ENCODE measurements at regions not wholly inside any gene's neighbourhood (a gene's known extent, or its start where the extent isn't known, plus 50 kb on each side); places are given as distances from the start of the nearest gene placed in this dataset.

- no peak overlapping the region for H3K27ac ChIP-seq (ENCODE audit: low read depth, low read length)
- H3K36me3 ChIP-seq (ENCODE audit: control insufficient read depth, insufficient read depth, low read length) = no peaks in the 10 kb centered on the region
These were observed 60.2 kb downstream of the TFAP2C start for GRCh38 chr20:56689318-56689717.

GRCh38 chr20:56689852-56690485 is 60.9 kb downstream of the TFAP2C start:
- Histone ChIP-seq H3K36me3 (ENCODE audit: control insufficient read depth, insufficient read depth, low read length) (no peaks in the 10 kb centered on the region), H3K4me1 (ENCODE audit: control insufficient read depth, insufficient read depth, low read length) (peaks cover 25% of the 10 kb centered on the region), H3K4me3 (ENCODE audit: low read depth, low read length) (no peak overlapping the region), H3K9ac (ENCODE audit: low read length) (no peak overlapping the region), H3K27ac (ENCODE audit: low read depth, low read length) (no peak overlapping the region), H3K9me3 (ENCODE audit: control insufficient read depth, insufficient read depth, low read depth, low read length) (no peaks in the 10 kb centered on the region), H3K27me3 (ENCODE audit: control insufficient read depth, insufficient read depth, low read length) (no peaks in the 10 kb centered on the region)

More at GRCh38 chr20:56689318-56689717, 60.2 kb downstream of the TFAP2C start:
- Histone ChIP-seq H3K9me3 (ENCODE audit: control insufficient read depth, insufficient read depth, low read depth, low read length) (no peaks in the 10 kb centered on the region), H3K9ac (ENCODE audit: low read length) (no peak overlapping the region), H3K4me3 (ENCODE audit: low read depth, low read length) (no peak overlapping the region), H3K27me3 (ENCODE audit: control insufficient read depth, insufficient read depth, low read length) (no peaks in the 10 kb centered on the region), H3K4me1 (ENCODE audit: control insufficient read depth, insufficient read depth, low read length) (peaks cover 25% of the 10 kb centered on the region)

GRCh38 chr20:56690531-56691175 is 61.5 kb downstream of the TFAP2C start:
- Histone ChIP-seq H3K9ac (ENCODE audit: low read length) (no peak overlapping the region), H3K27ac (ENCODE audit: low read depth, low read length) (no peak overlapping the region), H3K9me3 (ENCODE audit: control insufficient read depth, insufficient read depth, low read depth, low read length) (no peaks in the 10 kb centered on the region), H3K27me3 (ENCODE audit: control insufficient read depth, insufficient read depth, low read length) (no peaks in the 10 kb centered on the region), H3K4me3 (ENCODE audit: low read depth, low read length) (no peak overlapping the region), H3K36me3 (ENCODE audit: control insufficient read depth, insufficient read depth, low read length) (no peaks in the 10 kb centered on the region), H3K4me1 (ENCODE audit: control insufficient read depth, insufficient read depth, low read length) (peaks cover 25% of the 10 kb centered on the region)

- H3K36me3 ChIP-seq (ENCODE audit: control insufficient read depth, insufficient read depth, low read length) = no peaks in the 10 kb centered on the region
- no peaks in the 10 kb centered on the region for H3K9me3 ChIP-seq (ENCODE audit: control insufficient read depth, insufficient read depth, low read depth, low read length)
- H3K4me1 ChIP-seq (ENCODE audit: control insufficient read depth, insufficient read depth, low read length) = peaks cover 25% of the 10 kb centered on the region
- no peak overlapping the region for H3K4me3 ChIP-seq (ENCODE audit: low read depth, low read length)
- H3K27ac ChIP-seq (ENCODE audit: low read depth, low read length) = no peak overlapping the region
- no peaks in the 10 kb centered on the region for H3K27me3 ChIP-seq (ENCODE audit: control insufficient read depth, insufficient read depth, low read length)
- no peak overlapping the region for H3K9ac ChIP-seq (ENCODE audit: low read length)
These were observed 62.4 kb downstream of the TFAP2C start for GRCh38 chr20:56691325-56691998.

- Histone ChIP-seq H3K4me3 (ENCODE audit: low read depth, low read length) (no peak overlapping the region), H3K27ac (ENCODE audit: low read depth, low read length) (no peak overlapping the region), H3K27me3 (ENCODE audit: control insufficient read depth, insufficient read depth, low read length) (no peaks in the 10 kb centered on the region)
These were observed 64.1 kb downstream of the TFAP2C start for GRCh38 chr20:56693217-56693616.

GRCh38 chr20:56697476-56697875 is 68.4 kb downstream of the TFAP2C start:
- Histone ChIP-seq H3K9ac (ENCODE audit: low read length) (no peak overlapping the region), H3K36me3 (ENCODE audit: control insufficient read depth, insufficient read depth, low read length) (no peaks in the 10 kb centered on the region), H3K4me1 (ENCODE audit: control insufficient read depth, insufficient read depth, low read length) (peaks cover 5% of the 10 kb centered on the region; the same call in 1 of the 2 replicates), H3K27me3 (ENCODE audit: control insufficient read depth, insufficient read depth, low read length) (no peaks in the 10 kb centered on the region), H3K27ac (ENCODE audit: low read depth, low read length) (no peak overlapping the region), H3K4me3 (ENCODE audit: low read depth, low read length) (no peak overlapping the region), H3K9me3 (ENCODE audit: control insufficient read depth, insufficient read depth, low read depth, low read length) (no peaks in the 10 kb centered on the region)

More at GRCh38 chr20:56693217-56693616, 64.1 kb downstream of the TFAP2C start:
- peaks cover 25% of the 10 kb centered on the region for H3K4me1 ChIP-seq (ENCODE audit: control insufficient read depth, insufficient read depth, low read length)
- no peak overlapping the region for H3K9ac ChIP-seq (ENCODE audit: low read length)
- H3K9me3 ChIP-seq (ENCODE audit: control insufficient read depth, insufficient read depth, low read depth, low read length) = no peaks in the 10 kb centered on the region
- no peaks in the 10 kb centered on the region for H3K36me3 ChIP-seq (ENCODE audit: control insufficient read depth, insufficient read depth, low read length)

- no peaks in the 10 kb centered on the region for H3K36me3 ChIP-seq (ENCODE audit: control insufficient read depth, insufficient read depth, low read length)
- H3K4me3 ChIP-seq (ENCODE audit: low read depth, low read length) = no peak overlapping the region
- H3K4me1 ChIP-seq (ENCODE audit: control insufficient read depth, insufficient read depth, low read length) = peaks cover 5% of the 10 kb centered on the region; the same call in 1 of the 2 replicates
- no peaks in the 10 kb centered on the region for H3K27me3 ChIP-seq (ENCODE audit: control insufficient read depth, insufficient read depth, low read length)
- H3K9me3 ChIP-seq (ENCODE audit: control insufficient read depth, insufficient read depth, low read depth, low read length) = no peaks in the 10 kb centered on the region
- no peak overlapping the region for H3K9ac ChIP-seq (ENCODE audit: low read length)
- no peak overlapping the region for H3K27ac ChIP-seq (ENCODE audit: low read depth, low read length)
These were observed 69.2 kb downstream of the TFAP2C start for GRCh38 chr20:56698297-56698696.

- no peaks in the 10 kb centered on the region for H3K9me3 ChIP-seq (ENCODE audit: control insufficient read depth, insufficient read depth, low read depth, low read length)
- H3K36me3 ChIP-seq (ENCODE audit: control insufficient read depth, insufficient read depth, low read length) = no peaks in the 10 kb centered on the region
- H3K4me1 ChIP-seq (ENCODE audit: control insufficient read depth, insufficient read depth, low read length) = peaks cover 5% of the 10 kb centered on the region; the same call in 1 of the 2 replicates
- no peak overlapping the region for H3K27ac ChIP-seq (ENCODE audit: low read depth, low read length)
- no peak overlapping the region for H3K4me3 ChIP-seq (ENCODE audit: low read depth, low read length)
- no peaks in the 10 kb centered on the region for H3K27me3 ChIP-seq (ENCODE audit: control insufficient read depth, insufficient read depth, low read length)
- H3K9ac ChIP-seq (ENCODE audit: low read length) = no peak overlapping the region
These were observed 69.6 kb downstream of the TFAP2C start for GRCh38 chr20:56698749-56699148.

GRCh38 chr20:56702931-56703840 is 74.1 kb downstream of the TFAP2C start:
- Histone ChIP-seq H3K9ac (ENCODE audit: low read length) (no peak overlapping the region), H3K9me3 (ENCODE audit: control insufficient read depth, insufficient read depth, low read depth, low read length) (peaks cover 2% of the 10 kb centered on the region; the same call in 1 of the 2 replicates), H3K4me3 (ENCODE audit: low read depth, low read length) (no peak overlapping the region), H3K27ac (ENCODE audit: low read depth, low read length) (no peak overlapping the region), H3K27me3 (ENCODE audit: control insufficient read depth, insufficient read depth, low read length) (no peaks in the 10 kb centered on the region), H3K36me3 (ENCODE audit: control insufficient read depth, insufficient read depth, low read length) (no peaks in the 10 kb centered on the region), H3K4me1 (ENCODE audit: control insufficient read depth, insufficient read depth, low read length) (peaks cover 5% of the 10 kb centered on the region; the same call in 1 of the 2 replicates)

GRCh38 chr20:56706867-56707360 is 77.8 kb downstream of the TFAP2C start:
- no peaks in the 10 kb centered on the region for H3K27me3 ChIP-seq (ENCODE audit: control insufficient read depth, insufficient read depth, low read length)
- H3K4me1 ChIP-seq (ENCODE audit: control insufficient read depth, insufficient read depth, low read length) = peaks cover 9% of the 10 kb centered on the region
- no peak overlapping the region for H3K4me3 ChIP-seq (ENCODE audit: low read depth, low read length)
- H3K36me3 ChIP-seq (ENCODE audit: control insufficient read depth, insufficient read depth, low read length) = no peaks in the 10 kb centered on the region
- no peak overlapping the region for H3K27ac ChIP-seq (ENCODE audit: low read depth, low read length)
- no peak overlapping the region for H3K9ac ChIP-seq (ENCODE audit: low read length)
- peaks cover 2% of the 10 kb centered on the region; the same call in 1 of the 2 replicates for H3K9me3 ChIP-seq (ENCODE audit: control insufficient read depth, insufficient read depth, low read depth, low read length)

Measured in HUES6 (cell line).